HUES48 (cell line): ENCODE measurements at regions not wholly inside any gene's neighbourhood (a gene's known extent, or its start where the extent isn't known, plus 50 kb on each side); places are given as distances from the start of the nearest gene placed in this dataset.
"Not testable (repeated sequence)": the region's sequence is repeated elsewhere in the genome, so short reads cannot be mapped to it uniquely, and the experiment has no call there.

ENCODE experiments used
- H3K27ac ChIP-seq: one replicate; pipeline ENCODE4 v1.7.0; 2013; ENCODE audit warnings: low read depth, low read length, inconsistent platforms
- H3K27me3 ChIP-seq: 2 replicates; pipeline ENCODE4 v1.6.1; 2013; ENCODE audit warnings: mild to moderate bottlenecking, low read length; ENCODE audit not compliant: control insufficient read depth, insufficient read depth
- H3K36me3 ChIP-seq: 2 replicates; pipeline ENCODE4 v1.6.1; 2013; ENCODE audit warnings: low read length; ENCODE audit not compliant: control insufficient read depth, insufficient read depth
- H3K4me1 ChIP-seq: 2 replicates; pipeline ENCODE4 v1.6.1; 2013; ENCODE audit warnings: mild to moderate bottlenecking, low read length; ENCODE audit not compliant: control insufficient read depth, insufficient read depth
- H3K4me3 ChIP-seq: 2 replicates; pipeline ENCODE4 v1.5.1; 2013; ENCODE audit warnings: mild to moderate bottlenecking, low read depth, low read length
- H3K9ac ChIP-seq: 2 replicates; pipeline ENCODE4 v1.6.1; 2013; ENCODE audit warnings: mild to moderate bottlenecking, low read depth, low read length, moderate library complexity
- H3K9me3 ChIP-seq: 2 replicates; pipeline ENCODE4 v1.6.1; 2013; ENCODE audit warnings: low read length; ENCODE audit not compliant: control insufficient read depth, insufficient read depth

DNA sequence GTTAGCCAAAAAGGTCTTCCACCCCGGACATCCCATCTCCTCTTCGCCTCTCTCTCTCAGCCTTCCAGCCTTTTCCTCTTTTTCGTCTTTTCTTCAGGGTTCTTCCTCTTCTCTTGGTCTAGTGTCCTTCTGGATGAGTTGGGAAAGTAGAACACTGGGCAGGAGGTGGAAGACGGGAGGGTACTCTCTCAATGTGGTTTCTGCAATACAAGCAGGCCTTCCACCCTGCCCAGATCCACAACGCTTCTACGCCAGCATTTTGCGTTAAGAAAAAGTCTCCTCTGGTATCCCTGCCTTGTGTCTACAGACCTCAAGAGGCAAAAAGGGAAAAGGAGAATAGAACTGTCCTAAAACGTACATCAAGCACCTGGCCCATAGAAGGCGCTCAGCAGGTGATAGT, 587.8 kb downstream of the BNC2 start:
- Histone ChIP-seq H3K27me3 (no peaks in the 10 kb centered on the region), H3K9me3 (no peaks in the 10 kb centered on the region), H3K36me3 (no peaks in the 10 kb centered on the region), H3K9ac (no peak overlapping the region), H3K4me1 (no peaks in the 10 kb centered on the region), H3K27ac (no peak overlapping the region), H3K4me3 (no peak overlapping the region)

DNA sequence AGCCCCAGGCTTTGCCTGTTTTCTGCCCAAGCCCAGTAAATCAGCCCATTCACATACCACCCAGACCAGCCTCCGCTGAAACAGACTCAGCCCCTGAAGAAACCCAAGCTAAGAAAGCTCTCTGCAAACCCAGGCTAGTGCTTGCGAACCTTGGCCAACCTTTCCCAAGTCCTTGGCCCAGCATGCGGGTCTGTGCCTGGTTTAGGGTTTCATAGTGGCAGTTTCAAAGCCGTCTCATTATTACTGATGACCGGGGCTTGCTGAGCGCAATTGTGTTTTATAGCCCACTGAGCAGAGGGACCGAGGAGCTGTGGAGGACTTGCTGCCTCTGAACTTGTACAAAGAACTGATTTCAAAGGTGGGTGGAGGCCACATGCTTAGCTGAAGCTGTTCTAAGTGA, 584.3 kb downstream of the BNC2 start:
- Histone ChIP-seq H3K4me1 (no peaks in the 10 kb centered on the region), H3K9me3 (no peaks in the 10 kb centered on the region), H3K9ac (no peak overlapping the region), H3K36me3 (no peaks in the 10 kb centered on the region), H3K4me3 (no peak overlapping the region), H3K27ac (no peak overlapping the region), H3K27me3 (no peaks in the 10 kb centered on the region)

DNA sequence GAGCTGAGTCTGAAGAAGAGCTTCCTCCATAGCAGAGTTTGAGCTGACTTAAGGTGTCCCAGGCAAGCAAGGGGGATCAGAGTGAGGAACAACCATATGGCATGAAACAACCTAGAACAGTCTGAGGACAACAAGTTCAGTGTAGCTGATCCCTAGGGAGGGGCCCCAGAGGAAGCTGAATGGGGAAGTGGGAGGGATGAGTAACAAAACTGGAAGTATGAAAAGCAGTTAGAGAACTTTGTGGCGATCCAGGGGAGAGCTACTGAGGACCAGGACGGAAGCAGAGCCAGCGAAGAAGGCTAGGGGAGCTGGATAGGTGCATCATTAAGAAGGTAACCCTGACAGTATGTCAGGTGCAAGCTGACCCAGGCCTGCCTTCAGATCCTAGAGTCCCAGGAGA, 580.8 kb downstream of the BNC2 start:
- H3K27me3 ChIP-seq, result no peaks in the 10 kb centered on the region
- no peak overlapping the region for H3K27ac ChIP-seq
- no peaks in the 10 kb centered on the region for H3K9me3 ChIP-seq
- no peak overlapping the region for H3K9ac ChIP-seq
- no peaks in the 10 kb centered on the region for H3K36me3 ChIP-seq
- H3K4me1 ChIP-seq, result peaks cover 2% of the 10 kb centered on the region; the same call in 1 of the 2 replicates
- H3K4me3 ChIP-seq, result no peak overlapping the region

DNA sequence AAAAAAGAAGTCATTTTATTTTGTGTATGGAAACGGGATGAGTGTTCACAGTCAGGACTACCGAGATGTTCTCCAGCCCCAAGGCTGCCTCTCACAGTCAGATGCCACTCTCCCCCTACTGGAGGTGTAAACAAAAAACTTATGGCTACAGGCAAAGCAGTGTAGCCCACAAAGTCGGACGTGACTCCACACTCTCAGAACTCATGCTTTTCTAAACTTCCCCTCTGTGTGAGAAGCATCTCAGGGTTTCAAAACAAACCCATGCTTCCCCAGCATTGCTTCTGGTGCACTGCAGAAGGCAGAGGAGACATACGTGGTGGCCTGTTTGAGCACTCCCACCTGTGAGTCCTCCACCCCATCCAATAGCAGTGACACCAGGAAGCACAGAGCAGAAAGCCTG, 580.3 kb downstream of the BNC2 start:
- H3K36me3 ChIP-seq, result no peaks in the 10 kb centered on the region
- H3K4me1 ChIP-seq, result peaks cover 4% of the 10 kb centered on the region; the same call in 1 of the 2 replicates
- no peak overlapping the region for H3K27ac ChIP-seq
- no peaks in the 10 kb centered on the region for H3K9me3 ChIP-seq
- no peak overlapping the region for H3K9ac ChIP-seq
- H3K4me3 ChIP-seq, result no peak overlapping the region
- no peaks in the 10 kb centered on the region for H3K27me3 ChIP-seq

DNA sequence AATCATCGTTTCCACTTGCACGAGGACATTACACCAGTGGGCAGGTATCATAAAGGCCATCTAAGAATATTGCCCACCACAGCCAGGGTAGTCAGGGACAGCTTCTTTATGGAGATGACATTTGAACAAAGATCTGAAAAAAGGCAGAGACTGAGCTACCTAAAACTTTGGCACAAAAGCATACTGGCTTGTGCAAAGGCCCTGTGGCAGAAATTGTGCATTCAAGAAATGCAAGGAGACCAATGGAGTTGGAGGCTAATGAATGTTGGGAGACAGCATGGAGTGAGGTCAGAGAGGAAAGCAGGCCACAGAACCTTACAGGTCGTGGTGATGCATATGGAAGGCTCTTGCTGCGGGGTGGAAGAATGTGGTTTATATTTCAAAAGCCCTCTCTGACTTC, 578.5 kb downstream of the BNC2 start:
- Histone ChIP-seq H3K4me1 (peaks cover 4% of the 10 kb centered on the region; the same call in 1 of the 2 replicates), H3K4me3 (no peak overlapping the region), H3K9me3 (no peaks in the 10 kb centered on the region)

DNA sequence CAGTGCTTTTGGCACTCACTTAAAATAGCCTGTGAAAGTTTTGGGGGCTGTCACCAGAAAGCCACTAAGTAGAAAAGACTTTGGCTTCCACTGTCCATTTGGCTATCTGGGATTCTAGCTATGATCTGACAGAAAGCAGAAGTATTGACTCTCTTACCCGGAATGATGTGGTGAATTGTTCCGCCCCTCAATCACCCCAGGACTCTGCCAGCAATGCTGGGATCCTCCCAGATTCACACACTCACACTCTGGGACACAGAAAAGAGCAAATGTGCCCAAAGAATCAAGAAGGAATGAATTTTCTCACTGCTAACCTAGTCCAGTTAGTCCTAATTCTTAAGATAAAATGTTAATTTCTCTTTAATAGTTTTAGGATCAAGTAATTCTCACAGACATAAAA, 576.9 kb downstream of the BNC2 start:
- Histone ChIP-seq H3K9me3 (no peaks in the 10 kb centered on the region), H3K4me3 (no peak overlapping the region), H3K9ac (no peak overlapping the region), H3K27ac (no peak overlapping the region), H3K4me1 (peaks cover 4% of the 10 kb centered on the region; the same call in 1 of the 2 replicates), H3K36me3 (no peaks in the 10 kb centered on the region), H3K27me3 (no peaks in the 10 kb centered on the region)

More for the DNA sequence above, 578.5 kb downstream of the BNC2 start:
- Histone ChIP-seq H3K27me3 (no peaks in the 10 kb centered on the region), H3K36me3 (no peaks in the 10 kb centered on the region), H3K27ac (no peak overlapping the region), H3K9ac (no peak overlapping the region)

DNA sequence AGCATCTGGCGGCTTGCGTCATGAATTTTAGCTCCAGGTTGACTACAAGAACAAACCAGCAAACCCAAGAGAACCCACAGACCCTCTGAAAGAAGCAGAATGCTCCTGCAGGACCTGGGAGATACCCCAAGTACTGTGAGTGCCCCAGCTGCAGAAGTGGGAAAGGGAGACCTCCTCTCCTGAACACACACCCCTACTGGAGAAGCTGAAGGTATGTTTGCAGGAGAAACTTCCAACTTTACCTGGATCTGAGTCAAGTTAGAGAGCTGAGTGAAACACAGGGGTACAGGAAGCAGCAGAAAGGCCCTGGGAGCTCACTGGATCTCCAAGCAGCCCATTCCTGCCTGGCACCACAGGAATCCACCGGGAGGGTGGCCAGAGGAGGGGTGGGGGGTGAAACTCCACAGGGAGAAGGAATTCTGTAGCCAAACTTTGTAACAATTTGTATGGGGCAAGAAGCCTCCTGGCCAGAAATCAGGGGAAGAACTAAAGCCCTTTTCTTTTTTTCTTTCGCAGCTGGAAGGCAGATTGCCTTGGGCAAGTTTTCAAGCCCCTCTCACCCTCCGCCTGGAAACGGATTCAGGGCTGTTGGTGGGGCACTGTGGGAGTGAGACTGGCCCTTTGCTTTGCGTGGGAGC, 576.2 kb downstream of the BNC2 start:
- Histone ChIP-seq H3K36me3 (no peaks in the 10 kb centered on the region), H3K4me1 (peaks cover 4% of the 10 kb centered on the region; the same call in 1 of the 2 replicates), H3K4me3 (no peak overlapping the region), H3K9ac (no peak overlapping the region), H3K9me3 (no peaks in the 10 kb centered on the region), H3K27ac (no peak overlapping the region), H3K27me3 (no peaks in the 10 kb centered on the region)

DNA sequence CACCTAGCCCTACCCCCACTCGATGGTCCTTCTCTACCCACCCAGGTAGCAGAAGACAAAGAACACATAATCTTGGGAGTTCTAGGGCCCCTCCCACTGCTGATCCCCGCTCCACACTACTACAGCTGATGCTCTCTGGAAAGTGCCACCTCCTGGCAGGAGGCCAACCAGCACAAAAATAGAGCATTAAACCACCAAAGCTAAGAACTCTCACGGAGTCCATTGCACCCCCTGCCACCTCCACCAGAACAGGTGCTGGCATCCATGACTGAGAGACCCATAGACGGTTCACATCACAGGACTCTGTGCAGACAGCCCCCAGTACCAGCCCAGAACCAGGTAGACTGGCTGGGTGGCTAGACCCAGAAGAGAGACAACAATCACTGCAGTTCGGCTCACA, 575.5 kb downstream of the BNC2 start:
- not testable (repeated sequence) for H3K9me3 ChIP-seq, H3K27ac ChIP-seq, H3K4me3 ChIP-seq, H3K27me3 ChIP-seq, H3K36me3 ChIP-seq, H3K4me1 ChIP-seq, H3K9ac ChIP-seq

DNA sequence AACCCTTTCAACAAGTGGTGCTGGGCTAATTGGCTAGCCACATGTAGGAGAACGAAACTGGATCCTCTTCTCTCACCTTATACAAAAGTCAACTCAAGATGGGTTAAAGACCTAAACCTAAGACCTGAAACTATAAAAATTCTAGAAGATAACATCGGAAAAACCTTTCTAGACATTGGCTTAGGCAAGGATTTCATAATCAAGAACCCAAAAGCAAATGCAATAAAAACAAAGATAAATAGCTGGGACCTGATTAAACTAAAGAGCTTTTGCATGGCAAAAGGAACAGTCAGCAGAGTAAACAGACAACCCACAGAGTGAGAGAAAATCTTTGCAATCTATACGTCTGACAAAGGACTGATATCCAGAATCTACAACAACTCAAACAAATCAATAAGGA, 571.1 kb downstream of the BNC2 start:
- not testable (repeated sequence) for H3K9me3 ChIP-seq, H3K27ac ChIP-seq, H3K36me3 ChIP-seq, H3K4me1 ChIP-seq, H3K9ac ChIP-seq, H3K27me3 ChIP-seq, H3K4me3 ChIP-seq

DNA sequence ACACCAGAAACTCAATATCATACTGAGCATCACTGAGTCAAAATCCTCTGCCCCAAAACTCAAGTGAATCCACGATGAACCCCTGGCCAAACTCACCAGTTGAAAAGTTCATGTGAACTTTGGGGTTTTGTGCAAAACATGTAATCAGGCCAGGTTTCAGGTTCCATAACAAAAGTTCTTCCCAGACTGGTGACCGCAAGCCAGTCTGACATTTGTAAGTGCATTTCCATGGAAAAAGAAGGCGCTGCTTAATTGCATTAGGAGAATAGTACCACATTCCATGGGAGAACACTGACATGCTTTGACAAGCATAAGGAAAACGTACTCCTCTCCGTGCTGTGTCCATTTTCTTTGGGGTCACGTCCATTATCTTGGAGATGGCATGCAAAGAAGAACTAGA, 567.0 kb downstream of the BNC2 start:
- H3K9ac ChIP-seq, result no peak overlapping the region
- H3K36me3 ChIP-seq, result no peaks in the 10 kb centered on the region
- 0 out of 2 replicates have a peak, but pooled peaks cover 6% of the 10 kb centered on the region for H3K4me1 ChIP-seq
- H3K9me3 ChIP-seq, result no peaks in the 10 kb centered on the region
- H3K4me3 ChIP-seq, result no peak overlapping the region
- no peaks in the 10 kb centered on the region for H3K27me3 ChIP-seq
- H3K27ac ChIP-seq, result no peak overlapping the region

DNA sequence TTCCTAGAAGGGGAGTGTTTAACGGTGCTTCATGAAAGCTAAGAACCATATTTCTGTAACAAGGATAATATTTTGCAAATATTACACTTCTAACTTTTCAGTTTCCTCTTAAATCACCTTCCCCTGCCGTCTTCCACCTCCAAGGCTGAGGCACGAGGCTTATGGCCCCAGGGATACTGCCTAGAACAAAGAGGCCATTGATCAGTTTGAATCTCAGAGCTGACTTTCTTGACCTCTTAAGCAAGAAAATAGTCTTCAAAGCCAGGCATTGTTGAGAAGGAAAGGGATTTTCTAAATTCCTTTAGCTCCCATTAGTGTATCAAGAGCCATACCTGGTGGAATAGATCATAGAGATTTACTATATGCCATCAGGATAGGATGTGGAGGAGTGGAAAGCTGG, 566.2 kb downstream of the BNC2 start:
- H3K9me3 ChIP-seq, result no peaks in the 10 kb centered on the region
- H3K4me3 ChIP-seq, result no peak overlapping the region
- H3K4me1 ChIP-seq, result peaks cover 10% of the 10 kb centered on the region
- H3K9ac ChIP-seq, result no peak overlapping the region
- H3K36me3 ChIP-seq, result no peaks in the 10 kb centered on the region
- no peaks in the 10 kb centered on the region for H3K27me3 ChIP-seq
- H3K27ac ChIP-seq, result no peak overlapping the region
